B cell (primary cell): ENCODE measurements at regions not wholly inside any gene's neighbourhood (a gene's known extent, or its start where the extent isn't known, plus 50 kb on each side); places are given as distances from the start of the nearest gene placed in this dataset.

Source experiments
- ATAC-seq: fragments of 200-7000 bp; cut with Tn5 transposase; one replicate; pipeline ENCODE4 v1.10.0; 2021; ENCODE audit warnings: low read depth, mild to moderate bottlenecking, moderate number of reproducible peaks, moderate library complexity
- CTCF ChIA-PET: fragments of 350-600 bp; sonication (Branson Sonifier 250); formaldehyde crosslinking; loops from one replicate; lab custom pipeline; 2021; ENCODE audit warnings: antibody characterized with exemption, inconsistent platforms; lab: Charles Lee
- POLR2A ChIA-PET: fragments of 350-600 bp; sonication (Branson Sonifier 250); formaldehyde crosslinking; loops from one replicate; lab custom pipeline; 2021; ENCODE audit warnings: antibody characterized with exemption; lab: Charles Lee
- DNase-seq: peaks from one replicate; pipeline ENCODE4 v3.0.0; 2013
- H2AFZ ChIP-seq: 2 replicates; pipeline ENCODE4 v1.6.1; 2012; ENCODE audit warnings: mild to moderate bottlenecking, low read depth, low read length; ENCODE audit not compliant: insufficient read depth, poor library complexity, severe bottlenecking
- H3K27ac ChIP-seq, 2 donors: 1 replicate in 1 of 2; 2 replicates in 1 of 2; pipeline ENCODE4 v1.5.1; 2012 to 2013; ENCODE audit warnings: low read length in 2 of 2, mild to moderate bottlenecking in 2 of 2, moderate library complexity in 1 of 2
- H3K27me3 ChIP-seq, 4 experiments: fragments of 200-600 bp in 1 of 4; sonication (generic) in 1 of 4; replicated peaks in 1 of 4; 1 replicate in 2 of 4; 2 replicates in 2 of 4; pipeline versions ENCODE4 v1.6.1 to v1.7.0; 2013 to 2016; ENCODE audit warnings: low read length in 3 of 4, mild to moderate bottlenecking in 2 of 4, mixed read lengths in 1 of 4, moderate library complexity in 1 of 4; ENCODE audit not compliant: insufficient read depth in 4 of 4, control insufficient read depth in 3 of 4; ENCODE audit errors: control extremely low read depth in 1 of 4
- H3K36me3 ChIP-seq, 2 experiments: replicated peaks in 1 of 2; 1 replicate in 1 of 2; 2 replicates in 1 of 2; pipeline versions ENCODE4 v1.6.1 to v1.7.1; 2013; ENCODE audit warnings: low read length in 1 of 2; ENCODE audit not compliant: insufficient read depth in 2 of 2, control insufficient read depth in 1 of 2; ENCODE audit errors: control extremely low read depth in 1 of 2, extremely low read depth in 1 of 2
- H3K4me1 ChIP-seq, 2 donors: fragments of 200-600 bp in 1 of 2; sonication (generic) in 1 of 2; 1 replicate in 1 of 2; 2 replicates in 1 of 2; pipeline versions ENCODE4 v1.5.1 to v1.6.1; 2013 to 2017; ENCODE audit warnings: low read length in 2 of 2; ENCODE audit not compliant: control insufficient read depth in 2 of 2, insufficient read depth in 2 of 2
- H3K4me2 ChIP-seq: replicated peaks from 2 replicates; pipeline ENCODE3; 2012; ENCODE audit warnings: mild to moderate bottlenecking, low read depth, low read length; ENCODE audit not compliant: poor library complexity, severe bottlenecking
- H3K4me3 ChIP-seq, 5 experiments: fragments of 200-600 bp in 1 of 5; sonication (generic) in 1 of 5; 1 replicate in 3 of 5; 2 replicates in 2 of 5; pipeline versions ENCODE4 v1.5.1 to v1.7.0; 2011 to 2016; ENCODE audit warnings: low read length in 4 of 5, mild to moderate bottlenecking in 4 of 5, low read depth in 2 of 5, control low read depth in 1 of 5, moderate library complexity in 1 of 5; ENCODE audit not compliant: insufficient read depth in 1 of 5; ENCODE audit errors: control extremely low read depth in 1 of 5, extremely low read depth in 1 of 5
- H3K79me2 ChIP-seq: fragments of 200-600 bp; sonication (generic); one replicate; pipeline ENCODE4 v1.6.0; 2016; ENCODE audit warnings: low read length; ENCODE audit not compliant: control insufficient read depth, insufficient read depth
- H3K9ac ChIP-seq: fragments of 200-600 bp; sonication (generic); 2 replicates; pipeline ENCODE4 v1.6.1; 2017; ENCODE audit warnings: mild to moderate bottlenecking, low read length, moderate library complexity
- H3K9me3 ChIP-seq, 3 donors: one replicate each; pipeline versions ENCODE4 v1.6.1 to v1.7.1; 2013; ENCODE audit warnings: low read length in 2 of 3; ENCODE audit not compliant: control insufficient read depth in 2 of 3, insufficient read depth in 1 of 3; ENCODE audit errors: control extremely low read depth in 1 of 3
- H4K20me1 ChIP-seq: 2 replicates; pipeline ENCODE4 v1.6.0; 2012; ENCODE audit warnings: mild to moderate bottlenecking, low read length; ENCODE audit not compliant: insufficient read depth, control insufficient read depth, poor library complexity, severe bottlenecking
- H3K27ac Mint-ChIP-seq: one replicate; pipeline ENCODE4 v1.8.0; 2021; ENCODE audit warnings: mixed read lengths
- H3K27me3 Mint-ChIP-seq: one replicate; pipeline ENCODE4 v1.8.0; 2021; ENCODE audit warnings: mixed read lengths
- H3K4me1 Mint-ChIP-seq: one replicate; pipeline ENCODE4 v1.8.0; 2021; ENCODE audit warnings: mixed read lengths
- H3K4me3 Mint-ChIP-seq: one replicate; pipeline ENCODE4 v1.8.0; 2021; ENCODE audit warnings: mixed read lengths
- H3K9me3 Mint-ChIP-seq: one replicate; pipeline ENCODE4 v1.8.0; 2022; ENCODE audit warnings: mixed read lengths; ENCODE audit not compliant: insufficient read depth
- EZH2 ChIP-seq: IDR thresholded peaks from 2 replicates; pipeline ENCODE4 v1.6.1; 2012; ENCODE audit warnings: borderline replicate concordance, low read depth, mild to moderate bottlenecking, moderate library complexity, low read length; ENCODE audit not compliant: insufficient read depth, poor library complexity, severe bottlenecking
- WGBS: methylation state at CpG from one replicate; pipeline ENCODE4 v1.1.5; 2013; ENCODE audit warnings: missing lambda C conversion rate; ENCODE audit not compliant: insufficient coverage; 5-methylcytosine and 5-hydroxymethylcytosine counted together
- intact Hi-C: fragments of 100-400 bp; cut with micrococcal nuclease; formaldehyde crosslinking; loops from one replicate; pipeline ENCODE4 v1.10.0; 2022
- TF ChIP-seq, protein P1 (sequence below): fragments of 200-600 bp; IDR thresholded peaks from one replicate; pipeline ENCODE4 v1.8.0; 2022; ENCODE audit warnings: antibody characterized with exemption, mild to moderate bottlenecking

DNA sequence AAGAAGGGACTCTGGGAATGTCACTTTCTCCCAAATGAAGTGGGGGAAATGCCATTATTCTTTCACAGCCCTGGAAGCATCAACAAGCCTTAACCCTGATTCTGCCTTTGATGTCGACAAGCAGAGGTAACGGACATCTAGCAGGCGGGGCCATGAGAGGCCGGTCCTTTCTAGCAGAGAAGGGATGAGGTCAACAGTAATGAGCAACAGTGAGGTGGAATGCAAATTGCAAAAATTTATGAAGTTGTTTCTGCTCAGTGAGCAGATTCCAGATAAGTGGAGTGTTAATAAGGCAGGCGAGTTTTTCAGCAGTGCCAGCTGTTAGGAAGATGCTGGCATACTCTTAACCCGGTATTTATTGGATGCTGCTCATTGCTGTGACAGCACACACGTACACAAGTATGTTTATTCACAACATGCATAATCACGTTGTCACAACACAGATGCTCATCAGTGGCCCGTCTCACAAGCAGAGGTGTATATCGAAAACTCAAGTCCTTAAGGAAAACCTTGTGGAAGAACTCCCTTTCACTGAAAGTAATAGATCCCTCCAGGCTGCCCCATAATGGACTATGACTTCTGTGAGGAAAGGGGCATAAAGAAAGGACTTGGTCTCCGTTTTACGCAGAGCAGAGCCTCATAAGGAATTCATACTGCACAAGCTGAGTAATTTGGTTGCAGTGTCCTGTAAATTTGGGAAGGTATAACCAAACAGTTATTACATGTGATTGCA is 329.0 kb downstream of the IGSF11 start:
- no peaks in the 10 kb centered on the region for H3K27me3 ChIP-seq
- no peak overlapping the region for H3K4me3 Mint-ChIP-seq
- H3K9me3 ChIP-seq: no peaks in the 10 kb centered on the region
- CTCF ChIA-PET: no interaction called here
- TF ChIP-seq, protein P1, sequence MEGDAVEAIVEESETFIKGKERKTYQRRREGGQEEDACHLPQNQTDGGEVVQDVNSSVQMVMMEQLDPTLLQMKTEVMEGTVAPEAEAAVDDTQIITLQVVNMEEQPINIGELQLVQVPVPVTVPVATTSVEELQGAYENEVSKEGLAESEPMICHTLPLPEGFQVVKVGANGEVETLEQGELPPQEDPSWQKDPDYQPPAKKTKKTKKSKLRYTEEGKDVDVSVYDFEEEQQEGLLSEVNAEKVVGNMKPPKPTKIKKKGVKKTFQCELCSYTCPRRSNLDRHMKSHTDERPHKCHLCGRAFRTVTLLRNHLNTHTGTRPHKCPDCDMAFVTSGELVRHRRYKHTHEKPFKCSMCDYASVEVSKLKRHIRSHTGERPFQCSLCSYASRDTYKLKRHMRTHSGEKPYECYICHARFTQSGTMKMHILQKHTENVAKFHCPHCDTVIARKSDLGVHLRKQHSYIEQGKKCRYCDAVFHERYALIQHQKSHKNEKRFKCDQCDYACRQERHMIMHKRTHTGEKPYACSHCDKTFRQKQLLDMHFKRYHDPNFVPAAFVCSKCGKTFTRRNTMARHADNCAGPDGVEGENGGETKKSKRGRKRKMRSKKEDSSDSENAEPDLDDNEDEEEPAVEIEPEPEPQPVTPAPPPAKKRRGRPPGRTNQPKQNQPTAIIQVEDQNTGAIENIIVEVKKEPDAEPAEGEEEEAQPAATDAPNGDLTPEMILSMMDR: no peak
- no peak for TF ChIP-seq EZH2
- H3K27me3 Mint-ChIP-seq: no peaks in the 10 kb centered on the region
- H3K9me3 Mint-ChIP-seq: no peaks in the 10 kb centered on the region
- no peak overlapping the region for H2AFZ ChIP-seq
- no peaks in the 10 kb centered on the region for H3K4me1 ChIP-seq
- no peak for DNase-seq
- H3K27ac ChIP-seq: no peak overlapping the region
- H3K4me2 ChIP-seq: no peak overlapping the region
- 82% methylated on average over 9 of the region's 12 CpGs for WGBS
- no peaks in the 10 kb centered on the region for H3K36me3 ChIP-seq
- POLR2A ChIA-PET: no interaction called here
- ATAC-seq: no peak
- H3K9ac ChIP-seq: no peak overlapping the region
- intact Hi-C loops: no loop called here
- H3K27ac Mint-ChIP-seq: no peak overlapping the region
- no peaks in the 10 kb centered on the region for H3K4me1 Mint-ChIP-seq
- H4K20me1 ChIP-seq: no peaks in the 10 kb centered on the region
- H3K79me2 ChIP-seq: no peaks in the 10 kb centered on the region
- no peak overlapping the region for H3K4me3 ChIP-seq

DNA sequence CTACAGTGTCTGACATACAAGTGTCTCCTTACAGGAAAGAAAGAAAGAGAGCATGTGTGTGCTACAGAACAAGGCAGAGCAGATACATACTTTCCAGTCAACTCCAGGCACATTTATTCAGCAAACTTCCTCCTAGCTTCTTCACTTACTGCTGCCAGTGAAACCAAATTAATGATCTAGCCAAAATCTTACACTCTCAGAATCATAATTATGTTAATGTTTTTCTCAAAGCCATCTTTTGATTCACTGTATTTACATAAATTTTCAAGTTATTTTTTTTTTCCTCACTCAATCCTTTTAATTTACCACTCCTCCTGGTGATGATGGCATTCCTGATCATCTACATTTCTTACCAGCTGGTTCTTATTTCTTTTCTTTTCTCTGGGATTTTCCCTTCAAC is 326.7 kb downstream of the IGSF11 start:
- ChIA-PET POLR2A (no interaction called here), CTCF (no interaction called here)
- no peak for DNase-seq
- Histone ChIP-seq H3K4me1 (no peaks in the 10 kb centered on the region), H3K4me2 (no peak overlapping the region), H4K20me1 (no peaks in the 10 kb centered on the region), H2AFZ (no peak overlapping the region), H3K4me3 (no peak overlapping the region), H3K36me3 (no peaks in the 10 kb centered on the region), H3K27me3 (no peaks in the 10 kb centered on the region), H3K9me3 (no peaks in the 10 kb centered on the region), H3K79me2 (no peaks in the 10 kb centered on the region), H3K9ac (no peak overlapping the region), H3K27ac (no peak overlapping the region)
- ATAC-seq: no peak
- no peak overlapping the region for H3K27ac Mint-ChIP-seq
- intact Hi-C loops: no loop called here
- no peak overlapping the region for H3K4me3 Mint-ChIP-seq
- H3K9me3 Mint-ChIP-seq: no peaks in the 10 kb centered on the region
- TF ChIP-seq, protein P1: no peak
- no peak for TF ChIP-seq EZH2
- no peaks in the 10 kb centered on the region for H3K4me1 Mint-ChIP-seq
- no peaks in the 10 kb centered on the region for H3K27me3 Mint-ChIP-seq
